HL-60 (cell line): ENCODE measurements at regions not wholly inside any gene's neighbourhood (a gene's known extent, or its start where the extent isn't known, plus 50 kb on each side); places are given as distances from the start of the nearest gene placed in this dataset.

ENCODE experiments used
- GABPA ChIP-seq: IDR thresholded peaks from 2 replicates; pipeline ENCODE4 v1.6.1; 2012; ENCODE audit warnings: low read depth
- TF ChIP-seq, protein P1 (sequence below): IDR thresholded peaks from one replicate; pipeline ENCODE4 v1.5.1; 2011; ENCODE audit warnings: low read length, control low read depth, inconsistent platforms; ENCODE audit not compliant: insufficient read depth
- TF ChIP-seq, protein P2 (sequence below): IDR thresholded peaks from 2 replicates; pipeline ENCODE4 v1.6.1; 2012; ENCODE audit warnings: low read depth; ENCODE audit not compliant: insufficient replicate concordance

DNA sequence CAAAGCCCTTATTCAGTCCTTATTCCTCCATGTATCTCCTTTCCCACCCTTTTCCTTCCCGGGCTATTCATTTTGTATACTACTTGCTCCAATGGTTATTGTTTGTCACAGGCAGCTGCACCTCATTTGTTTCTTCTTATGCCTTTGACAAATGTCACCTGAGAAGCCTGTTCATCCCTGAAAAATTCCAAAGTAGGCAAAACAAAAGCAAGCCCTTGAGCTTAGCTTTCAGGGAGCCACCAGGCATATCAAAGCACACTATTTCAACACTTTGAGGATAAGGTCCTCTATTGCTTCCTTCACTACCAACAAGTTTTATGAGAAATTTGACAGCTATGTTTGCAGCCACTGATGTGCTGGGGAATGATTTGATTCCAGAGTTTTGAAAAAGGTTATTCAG is 738.7 kb upstream of the LMO3 start:
- TF ChIP-seq, protein P1, sequence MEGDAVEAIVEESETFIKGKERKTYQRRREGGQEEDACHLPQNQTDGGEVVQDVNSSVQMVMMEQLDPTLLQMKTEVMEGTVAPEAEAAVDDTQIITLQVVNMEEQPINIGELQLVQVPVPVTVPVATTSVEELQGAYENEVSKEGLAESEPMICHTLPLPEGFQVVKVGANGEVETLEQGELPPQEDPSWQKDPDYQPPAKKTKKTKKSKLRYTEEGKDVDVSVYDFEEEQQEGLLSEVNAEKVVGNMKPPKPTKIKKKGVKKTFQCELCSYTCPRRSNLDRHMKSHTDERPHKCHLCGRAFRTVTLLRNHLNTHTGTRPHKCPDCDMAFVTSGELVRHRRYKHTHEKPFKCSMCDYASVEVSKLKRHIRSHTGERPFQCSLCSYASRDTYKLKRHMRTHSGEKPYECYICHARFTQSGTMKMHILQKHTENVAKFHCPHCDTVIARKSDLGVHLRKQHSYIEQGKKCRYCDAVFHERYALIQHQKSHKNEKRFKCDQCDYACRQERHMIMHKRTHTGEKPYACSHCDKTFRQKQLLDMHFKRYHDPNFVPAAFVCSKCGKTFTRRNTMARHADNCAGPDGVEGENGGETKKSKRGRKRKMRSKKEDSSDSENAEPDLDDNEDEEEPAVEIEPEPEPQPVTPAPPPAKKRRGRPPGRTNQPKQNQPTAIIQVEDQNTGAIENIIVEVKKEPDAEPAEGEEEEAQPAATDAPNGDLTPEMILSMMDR = no peak
- TF ChIP-seq, protein P2, sequence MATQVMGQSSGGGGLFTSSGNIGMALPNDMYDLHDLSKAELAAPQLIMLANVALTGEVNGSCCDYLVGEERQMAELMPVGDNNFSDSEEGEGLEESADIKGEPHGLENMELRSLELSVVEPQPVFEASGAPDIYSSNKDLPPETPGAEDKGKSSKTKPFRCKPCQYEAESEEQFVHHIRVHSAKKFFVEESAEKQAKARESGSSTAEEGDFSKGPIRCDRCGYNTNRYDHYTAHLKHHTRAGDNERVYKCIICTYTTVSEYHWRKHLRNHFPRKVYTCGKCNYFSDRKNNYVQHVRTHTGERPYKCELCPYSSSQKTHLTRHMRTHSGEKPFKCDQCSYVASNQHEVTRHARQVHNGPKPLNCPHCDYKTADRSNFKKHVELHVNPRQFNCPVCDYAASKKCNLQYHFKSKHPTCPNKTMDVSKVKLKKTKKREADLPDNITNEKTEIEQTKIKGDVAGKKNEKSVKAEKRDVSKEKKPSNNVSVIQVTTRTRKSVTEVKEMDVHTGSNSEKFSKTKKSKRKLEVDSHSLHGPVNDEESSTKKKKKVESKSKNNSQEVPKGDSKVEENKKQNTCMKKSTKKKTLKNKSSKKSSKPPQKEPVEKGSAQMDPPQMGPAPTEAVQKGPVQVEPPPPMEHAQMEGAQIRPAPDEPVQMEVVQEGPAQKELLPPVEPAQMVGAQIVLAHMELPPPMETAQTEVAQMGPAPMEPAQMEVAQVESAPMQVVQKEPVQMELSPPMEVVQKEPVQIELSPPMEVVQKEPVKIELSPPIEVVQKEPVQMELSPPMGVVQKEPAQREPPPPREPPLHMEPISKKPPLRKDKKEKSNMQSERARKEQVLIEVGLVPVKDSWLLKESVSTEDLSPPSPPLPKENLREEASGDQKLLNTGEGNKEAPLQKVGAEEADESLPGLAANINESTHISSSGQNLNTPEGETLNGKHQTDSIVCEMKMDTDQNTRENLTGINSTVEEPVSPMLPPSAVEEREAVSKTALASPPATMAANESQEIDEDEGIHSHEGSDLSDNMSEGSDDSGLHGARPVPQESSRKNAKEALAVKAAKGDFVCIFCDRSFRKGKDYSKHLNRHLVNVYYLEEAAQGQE = no peak
- no peak for TF ChIP-seq GABPA
